ENCODE measurements at regions not wholly inside any gene's neighbourhood (a gene's known extent, or its start where the extent isn't known, plus 50 kb on each side); places are given as distances from the start of the nearest gene placed in this dataset.

GRCh38 chr2:16215902-16216557, 275.7 kb downstream of the MYCN start:
- TF ChIP-seq YY1 (IDR thresholded peaks at IDR 0.05; ENCODE audit: insufficient read depth, insufficient read length) (no peak), ZNF274 (IDR thresholded peaks at IDR 0.05; ENCODE audit: low read depth, low read length) (no peak)
